ENCODE measurements at regions not wholly inside any gene's neighbourhood (a gene's known extent, or its start where the extent isn't known, plus 50 kb on each side); places are given as distances from the start of the nearest gene placed in this dataset.

DNA sequence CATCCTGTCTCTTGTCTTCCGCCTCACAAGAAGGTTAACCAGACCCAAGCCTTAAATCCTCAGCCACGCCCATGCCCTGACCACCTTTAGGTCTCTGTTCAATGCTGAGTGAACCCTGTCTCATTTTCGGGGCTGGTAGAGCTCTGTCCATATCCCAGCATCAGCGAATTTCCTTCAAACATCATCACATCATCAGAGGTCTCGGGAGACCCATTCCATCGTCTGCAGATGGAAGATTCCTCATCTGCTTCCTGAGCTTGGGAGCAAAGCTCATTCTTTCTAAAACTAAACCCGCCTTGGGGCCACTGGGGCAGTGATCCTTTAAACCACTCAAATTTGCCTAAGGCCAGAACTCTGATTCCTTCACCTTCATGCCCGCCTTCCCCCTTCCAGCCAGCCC, 173.7 kb downstream of the TTC32 start:
- ChIA-PET POLR2A (no interaction called here), CTCF (no interaction called here)
- Histone ChIP-seq H3K27ac (ENCODE audit: low read depth, low read length) (no peak overlapping the region), H3K9me3 (ENCODE audit: control insufficient read depth, insufficient read depth, low read length) (no peaks in the 10 kb centered on the region), H3K27me3 (ENCODE audit: control insufficient read depth, insufficient read depth, low read length) (peaks cover 5% of the 10 kb centered on the region), H3K4me3 (ENCODE audit: low read depth, low read length) (no peak overlapping the region)
- DNase-seq (ENCODE audit: low read depth, low spot score) = no peak
- TF ChIP-seq, protein P1, sequence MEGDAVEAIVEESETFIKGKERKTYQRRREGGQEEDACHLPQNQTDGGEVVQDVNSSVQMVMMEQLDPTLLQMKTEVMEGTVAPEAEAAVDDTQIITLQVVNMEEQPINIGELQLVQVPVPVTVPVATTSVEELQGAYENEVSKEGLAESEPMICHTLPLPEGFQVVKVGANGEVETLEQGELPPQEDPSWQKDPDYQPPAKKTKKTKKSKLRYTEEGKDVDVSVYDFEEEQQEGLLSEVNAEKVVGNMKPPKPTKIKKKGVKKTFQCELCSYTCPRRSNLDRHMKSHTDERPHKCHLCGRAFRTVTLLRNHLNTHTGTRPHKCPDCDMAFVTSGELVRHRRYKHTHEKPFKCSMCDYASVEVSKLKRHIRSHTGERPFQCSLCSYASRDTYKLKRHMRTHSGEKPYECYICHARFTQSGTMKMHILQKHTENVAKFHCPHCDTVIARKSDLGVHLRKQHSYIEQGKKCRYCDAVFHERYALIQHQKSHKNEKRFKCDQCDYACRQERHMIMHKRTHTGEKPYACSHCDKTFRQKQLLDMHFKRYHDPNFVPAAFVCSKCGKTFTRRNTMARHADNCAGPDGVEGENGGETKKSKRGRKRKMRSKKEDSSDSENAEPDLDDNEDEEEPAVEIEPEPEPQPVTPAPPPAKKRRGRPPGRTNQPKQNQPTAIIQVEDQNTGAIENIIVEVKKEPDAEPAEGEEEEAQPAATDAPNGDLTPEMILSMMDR (IDR thresholded peaks at IDR 0.05; ENCODE audit: low read depth, low read length) = no peak

DNA sequence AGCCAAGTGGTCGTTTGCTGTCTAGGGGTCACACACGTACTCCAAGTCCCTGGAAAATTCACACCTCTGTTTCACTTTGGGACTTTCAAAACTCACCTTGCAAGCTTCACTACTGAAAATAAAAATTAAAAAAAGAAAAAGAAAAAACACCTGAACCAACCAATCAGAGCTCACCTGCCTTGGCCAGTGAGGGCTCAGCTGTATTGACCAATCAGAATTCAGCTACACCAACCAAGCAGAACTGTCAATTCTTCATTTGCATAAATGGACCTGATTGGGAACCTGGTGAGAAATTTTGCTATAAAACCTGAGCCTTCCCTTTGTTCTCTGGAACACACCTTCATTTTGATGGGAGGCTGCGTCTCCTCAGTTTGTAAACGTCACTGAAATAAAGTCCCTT, 176.4 kb downstream of the TTC32 start:
- ChIA-PET CTCF (no interaction called here), POLR2A (no interaction called here)
- Histone ChIP-seq H3K4me3 (ENCODE audit: low read depth, low read length) (no peak overlapping the region), H3K9me3 (ENCODE audit: control insufficient read depth, insufficient read depth, low read length) (no peaks in the 10 kb centered on the region), H3K27me3 (ENCODE audit: control insufficient read depth, insufficient read depth, low read length) (peaks cover 5% of the 10 kb centered on the region), H3K27ac (ENCODE audit: low read depth, low read length) (no peak overlapping the region)
- TF ChIP-seq, protein P1 (IDR thresholded peaks at IDR 0.05; ENCODE audit: low read depth, low read length) = no peak
- no peak for DNase-seq (ENCODE audit: low read depth, low spot score)

DNA sequence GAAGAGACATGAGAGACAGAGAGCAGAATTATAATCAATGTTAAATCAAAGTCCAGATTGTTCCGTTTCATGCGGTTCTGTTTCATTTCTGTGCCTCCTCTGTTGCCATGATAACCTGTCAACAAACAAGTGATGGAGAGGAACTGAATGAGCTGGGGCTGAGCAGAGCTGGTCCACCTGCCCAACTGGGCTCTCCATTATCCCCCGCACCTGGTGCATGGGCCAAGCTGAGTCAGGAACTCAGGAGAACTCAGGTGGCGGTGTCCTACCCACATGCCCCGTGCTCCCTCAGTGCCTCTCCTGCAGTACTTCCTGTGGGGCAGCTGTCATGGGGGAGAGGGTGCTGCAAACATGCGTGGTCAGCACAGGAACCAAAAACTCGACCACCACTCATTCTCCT, 178.8 kb downstream of the TTC32 start:
- DNase-seq (ENCODE audit: low read depth, low spot score) = no peak
- H3K27me3 ChIP-seq (ENCODE audit: control insufficient read depth, insufficient read depth, low read length) = peaks cover 8% of the 10 kb centered on the region
- H3K9me3 ChIP-seq (ENCODE audit: control insufficient read depth, insufficient read depth, low read length) = no peaks in the 10 kb centered on the region
- H3K4me3 ChIP-seq (ENCODE audit: low read depth, low read length) = no peak overlapping the region
- CTCF ChIA-PET = no interaction called here
- POLR2A ChIA-PET = no interaction called here
- TF ChIP-seq, protein P1 (IDR thresholded peaks at IDR 0.05; ENCODE audit: low read depth, low read length) = no peak
- no peak overlapping the region for H3K27ac ChIP-seq (ENCODE audit: low read depth, low read length)

- ChIA-PET POLR2A (no interaction called here), CTCF (no interaction called here)
- no peak overlapping the region for H3K4me3 ChIP-seq (ENCODE audit: low read depth, low read length)
- peaks cover 6% of the 10 kb centered on the region for H3K27me3 ChIP-seq (ENCODE audit: control insufficient read depth, insufficient read depth, low read length)
- H3K27ac ChIP-seq (ENCODE audit: low read depth, low read length) = no peak overlapping the region
- DNase-seq (ENCODE audit: low read depth, low spot score) = no peak
- TF ChIP-seq, protein P1 (IDR thresholded peaks at IDR 0.05; ENCODE audit: low read depth, low read length) = no peak
- H3K9me3 ChIP-seq (ENCODE audit: control insufficient read depth, insufficient read depth, low read length) = no peaks in the 10 kb centered on the region
Measured at GRCh38 chr2:19722531-19722971, 179.2 kb downstream of the TTC32 start.

GRCh38 chr2:19720306-19720705, 181.5 kb downstream of the TTC32 start:
- Histone ChIP-seq H3K9me3 (ENCODE audit: control insufficient read depth, insufficient read depth, low read length) (no peaks in the 10 kb centered on the region), H3K4me3 (ENCODE audit: low read depth, low read length) (no peak overlapping the region), H3K27me3 (ENCODE audit: control insufficient read depth, insufficient read depth, low read length) (peaks cover 6% of the 10 kb centered on the region), H3K27ac (ENCODE audit: low read depth, low read length) (no peak overlapping the region)
- CTCF ChIA-PET = no interaction called here
- no peak for DNase-seq (ENCODE audit: low read depth, low spot score)
- TF ChIP-seq, protein P1 (IDR thresholded peaks at IDR 0.05; ENCODE audit: low read depth, low read length) = no peak
- POLR2A ChIA-PET = no interaction called here
